ENCODE measurements at regions not wholly inside any gene's neighbourhood (a gene's known extent, or its start where the extent isn't known, plus 50 kb on each side); places are given as distances from the start of the nearest gene placed in this dataset.

- ChIA-PET CTCF (interaction anchor here (0.9 kb wide), 1 partner anchor 262 kb away, joined by 3 read pairs; no protein-coding TSS in a partner anchor), POLR2A (no interaction called here)
- Histone ChIP-seq H3K4me2 (no peak overlapping the region), H3K4me3 (no peak overlapping the region), H3K4me1 (peaks cover 9% of the 10 kb centered on the region), H3K9me3 (no peaks in the 10 kb centered on the region), H3K27ac (no peak overlapping the region)
- FAIRE-seq = no peak
- TF ChIP-seq CEBPB (IDR thresholded peaks at IDR 0.05) (no peak), EP300 (IDR thresholded peaks at IDR 0.05) (no peak), HOXA7 (CRISPR knock-in tag; IDR thresholded peaks at IDR 0.05) (no peak), E2F6 (IDR thresholded peaks at IDR 0.05; ENCODE audit: borderline replicate concordance, low read depth) (no peak), HOXB13 (CRISPR knock-in tag; IDR thresholded peaks at IDR 0.05; ENCODE audit: low read depth) (no peak), ZNF302 (CRISPR knock-in tag; IDR thresholded peaks at IDR 0.05) (no peak), RCOR1 (IDR thresholded peaks at IDR 0.05; ENCODE audit: low read depth, low read length) (no peak), MAZ (IDR thresholded peaks at IDR 0.05; ENCODE audit: borderline replicate concordance, low read depth, low read length) (no peak), RARB (CRISPR knock-in tag; IDR thresholded peaks at IDR 0.05) (no peak), ZSCAN20 (CRISPR knock-in tag; IDR thresholded peaks at IDR 0.05) (no peak), HES2 (IDR thresholded peaks at IDR 0.05) (no peak), POLR2A (IDR thresholded peaks at IDR 0.05; ENCODE audit: low read length) (no peak), ESRRA (IDR thresholded peaks at IDR 0.05; ENCODE audit: borderline replicate concordance, low read length) (no peak), FOXS1 (CRISPR knock-in tag; IDR thresholded peaks at IDR 0.05) (no peak), ATOH8 (CRISPR knock-in tag; IDR thresholded peaks at IDR 0.05; ENCODE audit: low read depth) (no peak), POLR2AphosphoS2 (conservative IDR thresholded peaks at IDR 0.05; ENCODE audit: low read length) (no peak), ZFP36 (IDR thresholded peaks at IDR 0.05; ENCODE audit: borderline replicate concordance, partially characterized antibody) (no peak), HDAC2 (IDR thresholded peaks at IDR 0.05) (no peak), CTCF (IDR thresholded peaks at IDR 0.05) (no peak)
- 47% methylated on average over 5 of the region's 5 CpGs for WGBS (ENCODE audit: missing lambda C conversion rate)
- DNase-seq (ENCODE audit: low read depth in 1 of 2, low spot score in 1 of 2) = no peak
- ATAC-seq = no peak
These were observed 753.1 kb upstream of the TBX3 start for GRCh38 chr12:115437061-115437567.

GRCh38 chr12:115433014-115433634, 749.1 kb upstream of the TBX3 start:
- no peak overlapping the region for H3K4me3 ChIP-seq
- H3K4me1 ChIP-seq = no peaks in the 10 kb centered on the region
- TF ChIP-seq RAD21 (conservative IDR thresholded peaks at IDR 0.05 in 1 of 2, IDR thresholded peaks at IDR 0.05 in 1 of 2) = no peak
- no peak for TF ChIP-seq SREBF2 (IDR thresholded peaks at IDR 0.05)
- WGBS (ENCODE audit: missing lambda C conversion rate) = 71% methylated on average over 9 of the region's 9 CpGs
- no peak overlapping the region for H3K4me2 ChIP-seq
- no peak overlapping the region for H3K27ac ChIP-seq
- FAIRE-seq (no peak), DNase-seq (ENCODE audit: low read depth in 1 of 2, low spot score in 1 of 2) (no peak), ATAC-seq (no peak)
- CTCF ChIA-PET = interaction anchor here (1.0 kb wide), 1 partner anchor 12 kb away, joined by 3 read pairs; no protein-coding TSS in a partner anchor
- H3K9me3 ChIP-seq = no peaks in the 10 kb centered on the region
- POLR2A ChIA-PET = no interaction called here

- FAIRE-seq = no peak
- H3K9me3 ChIP-seq = no peaks in the 10 kb centered on the region
- no peak for DNase-seq (ENCODE audit: low read depth in 1 of 2, low spot score in 1 of 2)
- ChIA-PET POLR2A (no interaction called here), CTCF (no interaction called here)
- WGBS (ENCODE audit: missing lambda C conversion rate) = 58% methylated on average over 1 of the region's 1 CpG
- no peak overlapping the region for H3K27ac ChIP-seq
- no peak overlapping the region for H3K4me2 ChIP-seq
- TF ChIP-seq ZFP36 (IDR thresholded peaks at IDR 0.05; ENCODE audit: borderline replicate concordance, partially characterized antibody) (no peak), HOXA7 (CRISPR knock-in tag; IDR thresholded peaks at IDR 0.05) (no peak), JUNB (IDR thresholded peaks at IDR 0.05) (no peak), RFX5 (IDR thresholded peaks at IDR 0.05) (no peak), GATA3 (IDR thresholded peaks at IDR 0.05; ENCODE audit: borderline replicate concordance) (no peak), TP53 (CRISPR knock-in tag; IDR thresholded peaks at IDR 0.05) (no peak), CTCF (IDR thresholded peaks at IDR 0.05) (no peak), ZSCAN20 (CRISPR knock-in tag; IDR thresholded peaks at IDR 0.05) (no peak), CHD2 (IDR thresholded peaks at IDR 0.05; ENCODE audit: low read length, partially characterized antibody) (no peak), ZNF302 (CRISPR knock-in tag; IDR thresholded peaks at IDR 0.05) (no peak), CHD4 (IDR thresholded peaks at IDR 0.05; ENCODE audit: borderline replicate concordance) (no peak), HOXB5 (CRISPR knock-in tag; IDR thresholded peaks at IDR 0.05) (no peak), EHMT2 (IDR thresholded peaks at IDR 0.05; ENCODE audit: low read depth) (no peak), SMC3 (IDR thresholded peaks at IDR 0.05) (no peak)
- no peaks in the 10 kb centered on the region for H3K4me1 ChIP-seq
- no peak overlapping the region for H3K4me3 ChIP-seq
- no peak for ATAC-seq
These were observed 746.7 kb upstream of the TBX3 start for GRCh38 chr12:115430636-115431035.

All from A549 (cell line).